ENCODE measurements at regions not wholly inside any gene's neighbourhood (a gene's known extent, or its start where the extent isn't known, plus 50 kb on each side); places are given as distances from the start of the nearest gene placed in this dataset.
"Not testable (repeated sequence)": the region's sequence is repeated elsewhere in the genome, so short reads cannot be mapped to it uniquely, and the experiment has no call there.

DNA sequence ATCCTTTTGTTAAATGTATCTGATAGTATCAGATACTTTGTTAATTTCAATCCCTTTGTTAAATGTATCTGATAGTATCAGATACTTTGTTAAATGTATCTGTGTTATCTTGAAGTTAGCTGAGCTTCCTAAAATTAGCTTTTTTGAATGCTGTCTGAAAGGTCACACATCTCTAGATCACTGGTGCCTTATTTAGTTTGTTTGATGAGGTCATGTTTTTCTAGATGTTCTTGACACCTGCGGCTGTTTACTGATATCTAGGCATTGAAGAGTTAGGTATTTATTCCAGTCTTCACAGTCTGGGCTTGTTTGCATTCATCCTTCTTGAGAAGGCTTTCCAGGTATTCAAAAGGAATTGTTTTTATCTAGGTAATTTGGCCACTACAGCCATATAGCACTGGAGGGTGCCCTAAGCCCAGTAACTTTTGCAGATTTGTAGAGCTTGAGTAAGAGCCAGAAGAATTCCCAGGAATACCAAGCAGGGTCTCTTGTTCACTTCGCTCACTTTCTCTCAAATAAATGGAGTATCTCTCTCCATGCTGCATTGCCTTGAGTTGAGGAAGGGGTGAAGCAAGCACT, 435.4 kb upstream of the GRAMD2B start:
- no peaks in the 10 kb centered on the region for H3K4me1 ChIP-seq
- no peaks in the 10 kb centered on the region for H3K9me3 ChIP-seq
- DNase-seq (no peak), ATAC-seq (no peak)
- TF ChIP-seq, protein P1, sequence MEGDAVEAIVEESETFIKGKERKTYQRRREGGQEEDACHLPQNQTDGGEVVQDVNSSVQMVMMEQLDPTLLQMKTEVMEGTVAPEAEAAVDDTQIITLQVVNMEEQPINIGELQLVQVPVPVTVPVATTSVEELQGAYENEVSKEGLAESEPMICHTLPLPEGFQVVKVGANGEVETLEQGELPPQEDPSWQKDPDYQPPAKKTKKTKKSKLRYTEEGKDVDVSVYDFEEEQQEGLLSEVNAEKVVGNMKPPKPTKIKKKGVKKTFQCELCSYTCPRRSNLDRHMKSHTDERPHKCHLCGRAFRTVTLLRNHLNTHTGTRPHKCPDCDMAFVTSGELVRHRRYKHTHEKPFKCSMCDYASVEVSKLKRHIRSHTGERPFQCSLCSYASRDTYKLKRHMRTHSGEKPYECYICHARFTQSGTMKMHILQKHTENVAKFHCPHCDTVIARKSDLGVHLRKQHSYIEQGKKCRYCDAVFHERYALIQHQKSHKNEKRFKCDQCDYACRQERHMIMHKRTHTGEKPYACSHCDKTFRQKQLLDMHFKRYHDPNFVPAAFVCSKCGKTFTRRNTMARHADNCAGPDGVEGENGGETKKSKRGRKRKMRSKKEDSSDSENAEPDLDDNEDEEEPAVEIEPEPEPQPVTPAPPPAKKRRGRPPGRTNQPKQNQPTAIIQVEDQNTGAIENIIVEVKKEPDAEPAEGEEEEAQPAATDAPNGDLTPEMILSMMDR (IDR thresholded peaks at IDR 0.05), result no peak
- H3K27me3 ChIP-seq (ENCODE audit: low read depth), result no peaks in the 10 kb centered on the region
- H3K4me3 ChIP-seq, result no peak overlapping the region
- intact Hi-C loops (cut with DNase I), result no loop called here
- H3K36me3 ChIP-seq, result no peaks in the 10 kb centered on the region
- H3K27ac ChIP-seq, result no peak overlapping the region

DNA sequence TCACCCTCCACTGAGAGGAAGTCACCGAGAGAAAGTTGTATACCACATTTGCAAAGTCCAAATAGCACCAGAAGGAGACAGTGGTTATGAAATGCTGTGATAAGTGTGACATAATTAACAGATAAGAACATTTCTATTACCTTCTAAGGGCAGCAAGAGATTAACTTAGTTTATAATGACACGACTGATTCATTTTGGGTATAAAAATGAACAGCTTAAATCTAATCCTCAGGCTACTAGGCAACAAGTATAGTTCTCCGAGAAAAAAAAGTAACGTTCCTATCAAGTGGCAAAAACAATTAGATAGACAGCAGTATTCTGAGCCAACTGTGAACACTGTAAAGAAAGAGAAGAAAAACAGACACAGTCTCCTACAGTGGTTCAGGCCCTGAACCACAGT, 431.2 kb upstream of the GRAMD2B start:
- intact Hi-C loops (cut with DNase I), result no loop called here
- no peak for ATAC-seq
- Histone ChIP-seq H3K27ac (no peak overlapping the region), H3K27me3 (ENCODE audit: low read depth) (no peaks in the 10 kb centered on the region), H3K9me3 (no peaks in the 10 kb centered on the region), H3K4me3 (no peak overlapping the region), H3K36me3 (no peaks in the 10 kb centered on the region), H3K4me1 (no peaks in the 10 kb centered on the region)
- no peak for DNase-seq
- TF ChIP-seq, protein P1 (IDR thresholded peaks at IDR 0.05), result no peak

DNA sequence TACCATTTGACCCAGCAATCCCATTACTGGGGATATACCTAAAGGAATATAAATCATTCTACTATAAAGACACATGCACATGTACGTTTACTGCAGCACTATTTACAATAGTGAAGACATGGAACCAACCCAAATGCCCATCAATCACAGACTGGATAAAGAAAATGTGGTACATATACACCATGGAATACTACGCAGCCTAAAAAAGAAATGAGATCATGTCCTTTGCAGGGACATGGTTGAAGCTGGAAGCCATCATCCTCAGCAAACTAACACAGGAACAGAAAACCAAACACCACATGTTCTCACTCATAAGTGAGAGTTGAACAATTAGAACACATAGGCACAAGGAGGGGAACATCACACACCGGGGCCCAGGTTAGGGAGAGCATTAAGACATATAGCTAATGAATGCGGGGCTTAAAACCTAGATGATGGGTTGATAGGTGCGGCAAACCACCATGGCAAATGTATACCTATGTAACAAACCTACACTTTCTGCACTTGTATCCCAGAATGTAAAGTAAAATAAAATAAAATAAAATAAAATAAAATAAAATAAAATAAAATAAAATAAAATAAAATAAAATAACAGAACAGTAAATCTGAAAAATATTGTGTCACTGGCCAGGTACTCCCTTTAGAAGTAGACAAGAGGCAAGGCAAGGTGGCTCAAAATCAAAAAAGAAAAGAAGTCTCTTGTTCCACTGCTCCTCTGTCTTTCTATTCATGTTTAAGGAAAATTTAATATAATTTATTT, 423.8 kb upstream of the GRAMD2B start:
- H3K27ac ChIP-seq; H3K9me3 ChIP-seq; H3K27me3 ChIP-seq (ENCODE audit: low read depth); DNase-seq; H3K4me3 ChIP-seq; H3K36me3 ChIP-seq; intact Hi-C loops (cut with DNase I); ATAC-seq: not testable (repeated sequence)
- H3K4me1 ChIP-seq, result peaks cover 25% of the 10 kb centered on the region

DNA sequence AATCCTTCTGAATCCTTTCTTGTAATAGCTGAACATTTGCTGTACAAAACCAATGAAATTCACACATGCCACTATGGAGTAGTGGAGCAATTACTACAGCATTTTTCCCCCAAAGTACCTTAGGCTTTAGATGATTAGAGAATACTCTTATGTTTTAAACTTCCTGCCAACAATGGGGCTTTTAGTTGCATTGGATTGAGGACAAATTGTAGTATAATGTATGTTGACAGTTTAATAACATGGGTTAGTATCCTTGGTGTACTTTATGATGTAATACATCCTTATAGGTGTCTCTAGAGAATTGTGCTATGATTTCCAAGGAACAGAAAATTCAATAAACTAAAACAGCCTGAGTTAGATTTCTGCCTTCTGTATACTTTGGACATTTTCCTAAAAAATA, 422.7 kb upstream of the GRAMD2B start:
- Histone ChIP-seq H3K27ac (no peak overlapping the region), H3K27me3 (ENCODE audit: low read depth) (no peaks in the 10 kb centered on the region), H3K4me3 (no peak overlapping the region), H3K36me3 (no peaks in the 10 kb centered on the region), H3K4me1 (peaks cover 25% of the 10 kb centered on the region), H3K9me3 (no peaks in the 10 kb centered on the region)
- DNase-seq (no peak), ATAC-seq (no peak)
- TF ChIP-seq, protein P1 (IDR thresholded peaks at IDR 0.05), result no peak
- intact Hi-C loops (cut with DNase I), result no loop called here

DNA sequence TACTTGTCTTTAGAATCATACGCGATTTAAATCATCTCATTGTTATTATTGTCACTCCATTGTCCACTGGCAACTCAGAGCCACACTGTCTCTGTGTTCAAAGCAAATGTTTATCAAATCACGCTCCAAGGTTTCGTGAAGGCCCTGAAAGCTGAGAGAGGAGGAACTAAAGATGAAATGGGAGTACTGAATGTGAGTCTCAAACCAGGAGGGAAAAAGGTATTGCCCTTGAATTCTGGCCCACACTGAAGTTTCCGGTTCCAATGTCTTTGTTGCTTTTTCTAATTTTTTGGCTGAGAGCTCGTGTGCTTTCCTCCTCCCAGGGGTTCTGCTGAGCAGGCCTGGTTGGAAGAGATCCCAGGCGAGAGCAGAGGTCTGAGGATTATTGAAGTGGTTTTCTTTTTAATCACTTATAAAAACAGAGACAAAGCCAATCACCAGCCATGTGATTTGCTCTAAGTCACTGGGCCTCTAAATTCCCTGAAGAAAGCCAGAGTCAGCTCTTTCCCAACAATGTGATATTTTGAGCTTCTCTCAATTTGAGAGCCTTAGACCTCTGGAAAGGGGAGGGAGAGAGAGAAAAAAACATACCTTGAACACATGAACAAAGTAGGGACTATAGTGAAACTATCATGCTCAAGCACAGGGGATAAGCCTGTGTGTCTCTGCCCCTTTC, 420.8 kb upstream of the GRAMD2B start:
- Histone ChIP-seq H3K4me3 (no peak overlapping the region), H3K9me3 (no peaks in the 10 kb centered on the region), H3K27ac (peak overlapping the region; percentile 33), H3K27me3 (ENCODE audit: low read depth) (no peaks in the 10 kb centered on the region), H3K36me3 (no peaks in the 10 kb centered on the region), H3K4me1 (peaks cover 25% of the 10 kb centered on the region)
- ATAC-seq (peak; percentile 65 to 92), DNase-seq (no peak)
- intact Hi-C loops (cut with DNase I), result no loop called here
- TF ChIP-seq, protein P1 (IDR thresholded peaks at IDR 0.05), result no peak

DNA sequence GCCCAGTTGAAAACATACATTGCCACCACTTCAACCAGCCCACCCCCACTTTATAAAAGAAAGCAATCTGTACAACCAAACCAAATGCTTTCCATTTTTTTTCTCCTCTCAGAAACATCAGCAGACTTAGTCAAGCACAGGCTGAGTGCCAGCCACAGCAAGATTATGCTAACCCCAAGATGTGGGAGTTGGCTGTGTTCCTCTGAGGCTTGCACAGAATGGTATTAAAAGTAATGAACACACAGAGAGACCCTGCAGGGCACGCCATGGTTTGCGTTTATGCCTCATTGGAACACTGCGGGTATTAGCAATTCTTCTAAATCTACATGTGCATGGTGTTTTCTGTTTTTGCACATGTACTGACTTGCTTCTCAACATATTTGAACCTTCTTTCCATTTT, 419.9 kb upstream of the GRAMD2B start:
- no peak for DNase-seq
- no peaks in the 10 kb centered on the region for H3K9me3 ChIP-seq
- no peaks in the 10 kb centered on the region for H3K36me3 ChIP-seq
- peak; percentile 19 to 40 for ATAC-seq
- H3K4me1 ChIP-seq, result peaks cover 25% of the 10 kb centered on the region
- intact Hi-C loops (cut with DNase I), result no loop called here
- no peak overlapping the region for H3K4me3 ChIP-seq
- no peak overlapping the region for H3K27ac ChIP-seq
- TF ChIP-seq, protein P1 (IDR thresholded peaks at IDR 0.05), result no peak
- no peaks in the 10 kb centered on the region for H3K27me3 ChIP-seq (ENCODE audit: low read depth)
